ENCODE measurements at regions not wholly inside any gene's neighbourhood (a gene's known extent, or its start where the extent isn't known, plus 50 kb on each side); places are given as distances from the start of the nearest gene placed in this dataset.

DNA sequence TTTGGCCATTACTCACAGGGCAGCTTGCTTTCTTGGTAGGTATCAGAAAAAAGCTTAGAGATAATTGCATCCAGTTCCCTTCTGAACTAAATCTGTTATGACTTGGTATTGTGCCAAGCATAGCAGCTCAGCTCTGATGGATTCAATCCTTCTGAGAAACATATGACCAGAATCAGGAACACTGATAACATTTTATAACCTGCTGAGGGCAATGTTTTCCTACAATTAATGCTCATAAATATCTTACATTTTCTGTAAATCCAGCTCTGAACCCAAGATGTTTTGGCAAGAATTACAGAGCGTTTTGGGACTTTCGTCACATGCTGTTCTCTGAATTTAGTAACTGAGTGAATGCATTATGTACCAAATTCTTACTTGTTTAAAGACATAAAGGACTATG is 167.8 kb downstream of the KIF20B start:
- no peak for DNase-seq

DNA sequence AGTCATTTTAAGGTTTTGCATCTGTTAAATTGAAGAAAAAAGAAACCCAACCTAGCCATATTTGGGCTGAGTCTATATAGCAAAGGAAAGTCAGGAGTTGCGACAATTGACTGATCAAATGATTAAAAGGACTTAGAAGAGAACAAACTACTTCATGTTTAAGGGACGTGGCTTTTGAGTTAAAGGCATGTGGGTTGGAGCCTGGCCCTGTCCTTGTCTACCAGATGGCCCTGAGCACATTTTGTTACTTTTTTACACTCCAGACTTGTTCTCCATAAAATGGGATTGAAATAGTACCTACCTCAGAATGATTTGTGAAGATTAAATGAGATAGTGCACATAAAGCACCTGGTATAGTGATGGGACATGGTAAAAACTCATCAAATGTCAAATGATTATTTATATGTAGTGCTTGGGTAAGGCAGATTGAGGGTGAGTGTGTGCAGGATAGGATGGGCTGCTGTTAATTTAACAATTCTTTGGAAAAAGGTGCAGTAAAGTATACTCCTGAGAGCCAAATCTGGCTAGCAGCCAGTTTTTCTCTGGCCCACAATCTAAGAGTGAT is 168.3 kb downstream of the KIF20B start:
- H3K36me3 ChIP-seq = no peaks in the 10 kb centered on the region
- H3K4me3 ChIP-seq = no peak overlapping the region
- TF ChIP-seq, protein P1, sequence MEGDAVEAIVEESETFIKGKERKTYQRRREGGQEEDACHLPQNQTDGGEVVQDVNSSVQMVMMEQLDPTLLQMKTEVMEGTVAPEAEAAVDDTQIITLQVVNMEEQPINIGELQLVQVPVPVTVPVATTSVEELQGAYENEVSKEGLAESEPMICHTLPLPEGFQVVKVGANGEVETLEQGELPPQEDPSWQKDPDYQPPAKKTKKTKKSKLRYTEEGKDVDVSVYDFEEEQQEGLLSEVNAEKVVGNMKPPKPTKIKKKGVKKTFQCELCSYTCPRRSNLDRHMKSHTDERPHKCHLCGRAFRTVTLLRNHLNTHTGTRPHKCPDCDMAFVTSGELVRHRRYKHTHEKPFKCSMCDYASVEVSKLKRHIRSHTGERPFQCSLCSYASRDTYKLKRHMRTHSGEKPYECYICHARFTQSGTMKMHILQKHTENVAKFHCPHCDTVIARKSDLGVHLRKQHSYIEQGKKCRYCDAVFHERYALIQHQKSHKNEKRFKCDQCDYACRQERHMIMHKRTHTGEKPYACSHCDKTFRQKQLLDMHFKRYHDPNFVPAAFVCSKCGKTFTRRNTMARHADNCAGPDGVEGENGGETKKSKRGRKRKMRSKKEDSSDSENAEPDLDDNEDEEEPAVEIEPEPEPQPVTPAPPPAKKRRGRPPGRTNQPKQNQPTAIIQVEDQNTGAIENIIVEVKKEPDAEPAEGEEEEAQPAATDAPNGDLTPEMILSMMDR (IDR thresholded peaks at IDR 0.05) = no peak
- no peak for TF ChIP-seq POLR2A (IDR thresholded peaks at IDR 0.05)
- intact Hi-C loops (cut with DNase I; ENCODE audit: low total_unique reads) = no loop called here
- no peaks in the 10 kb centered on the region for H3K9me3 ChIP-seq
- H3K27me3 ChIP-seq = no peaks in the 10 kb centered on the region
- no peak for DNase-seq
- H3K4me1 ChIP-seq = no peaks in the 10 kb centered on the region
- no peak overlapping the region for H3K27ac ChIP-seq

More for the DNA sequence above, 167.8 kb downstream of the KIF20B start:
- H3K36me3 ChIP-seq = no peaks in the 10 kb centered on the region
- no peaks in the 10 kb centered on the region for H3K27me3 ChIP-seq
- no peak overlapping the region for H3K27ac ChIP-seq
- intact Hi-C loops (cut with DNase I; ENCODE audit: low total_unique reads) = no loop called here
- H3K4me3 ChIP-seq = no peak overlapping the region
- TF ChIP-seq, protein P1 (IDR thresholded peaks at IDR 0.05) = no peak
- no peak for TF ChIP-seq POLR2A (IDR thresholded peaks at IDR 0.05)
- no peaks in the 10 kb centered on the region for H3K4me1 ChIP-seq
- no peaks in the 10 kb centered on the region for H3K9me3 ChIP-seq

DNA sequence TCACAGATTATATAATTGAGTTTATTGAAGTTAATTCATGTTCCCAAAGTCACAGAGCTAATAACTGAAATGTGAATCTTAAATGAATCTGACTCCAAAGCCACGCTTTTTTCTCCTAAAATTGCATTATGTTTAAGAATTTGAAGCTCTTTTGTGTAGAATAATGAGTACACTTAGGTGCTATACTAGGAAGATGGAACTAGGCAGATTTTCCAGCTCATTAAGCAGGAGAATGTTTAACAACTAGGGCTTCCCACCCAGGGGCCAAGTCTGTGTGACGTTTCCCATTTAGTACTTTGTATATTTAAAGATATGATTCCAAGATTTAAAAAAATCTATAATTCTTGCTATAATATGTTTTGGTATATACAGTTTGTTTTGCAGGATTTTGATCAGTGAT is 169.5 kb downstream of the KIF20B start:
- Histone ChIP-seq H3K27me3 (no peaks in the 10 kb centered on the region), H3K4me1 (no peaks in the 10 kb centered on the region), H3K27ac (no peak overlapping the region), H3K4me3 (no peak overlapping the region), H3K36me3 (no peaks in the 10 kb centered on the region), H3K9me3 (no peaks in the 10 kb centered on the region)
- intact Hi-C loops (cut with DNase I; ENCODE audit: low total_unique reads) = no loop called here
- TF ChIP-seq, protein P1 (IDR thresholded peaks at IDR 0.05) = no peak
- no peak for DNase-seq

DNA sequence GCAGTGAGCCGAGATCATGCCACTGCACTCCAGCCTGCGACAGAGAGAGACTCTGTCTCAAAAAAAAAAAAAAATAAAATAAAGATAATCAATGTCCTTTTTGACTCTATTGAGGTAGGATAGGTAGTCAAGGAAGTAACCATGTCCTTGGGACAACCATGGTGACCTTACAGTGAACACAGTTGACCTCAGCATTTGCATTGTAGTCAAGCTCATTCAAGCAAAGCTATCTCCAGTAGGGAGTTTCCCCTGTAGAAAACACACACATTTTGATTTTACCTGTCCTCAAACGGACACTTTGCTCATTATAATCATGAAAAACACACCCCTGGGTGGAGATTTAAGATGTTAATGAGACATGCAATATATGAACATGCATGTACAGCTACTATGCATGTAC is 171.7 kb downstream of the KIF20B start:
- H3K36me3 ChIP-seq = no peaks in the 10 kb centered on the region
- H3K4me1 ChIP-seq = no peaks in the 10 kb centered on the region
- TF ChIP-seq POLR2A (IDR thresholded peaks at IDR 0.05) = no peak
- TF ChIP-seq, protein P1 (IDR thresholded peaks at IDR 0.05) = no peak
- H3K27ac ChIP-seq = no peak overlapping the region
- H3K9me3 ChIP-seq = no peaks in the 10 kb centered on the region
- no peaks in the 10 kb centered on the region for H3K27me3 ChIP-seq
- no peak for DNase-seq
- intact Hi-C loops (cut with DNase I; ENCODE audit: low total_unique reads) = no loop called here
- no peak overlapping the region for H3K4me3 ChIP-seq

DNA sequence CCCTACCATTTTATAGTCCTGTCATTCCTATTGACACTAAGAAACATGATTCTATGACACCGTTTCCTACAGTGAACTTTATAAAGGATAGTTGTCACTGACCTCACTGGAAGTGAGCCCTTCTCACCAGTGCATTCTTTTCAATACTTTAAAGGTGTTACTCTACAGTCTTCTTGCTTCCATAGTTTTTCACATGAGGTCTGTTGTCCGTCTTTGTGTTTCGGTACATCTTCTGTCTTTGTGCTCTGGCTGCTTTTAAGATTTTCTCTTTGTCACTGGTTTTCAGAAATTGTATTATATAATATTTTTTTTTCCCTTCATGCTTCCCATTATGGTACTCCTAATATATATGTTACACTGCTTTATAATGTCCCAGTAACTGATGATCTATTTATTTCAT is 174.2 kb downstream of the KIF20B start:
- no peaks in the 10 kb centered on the region for H3K27me3 ChIP-seq
- no peaks in the 10 kb centered on the region for H3K9me3 ChIP-seq
- DNase-seq = no peak
- H3K4me1 ChIP-seq = no peaks in the 10 kb centered on the region
- no peak overlapping the region for H3K4me3 ChIP-seq
- no peak for TF ChIP-seq POLR2A (IDR thresholded peaks at IDR 0.05)
- TF ChIP-seq, protein P1 (IDR thresholded peaks at IDR 0.05) = no peak
- intact Hi-C loops (cut with DNase I; ENCODE audit: low total_unique reads) = no loop called here
- no peak overlapping the region for H3K27ac ChIP-seq
- H3K36me3 ChIP-seq = no peaks in the 10 kb centered on the region
